ENCODE measurements at regions not wholly inside any gene's neighbourhood (a gene's known extent, or its start where the extent isn't known, plus 50 kb on each side); places are given as distances from the start of the nearest gene placed in this dataset.

DNA sequence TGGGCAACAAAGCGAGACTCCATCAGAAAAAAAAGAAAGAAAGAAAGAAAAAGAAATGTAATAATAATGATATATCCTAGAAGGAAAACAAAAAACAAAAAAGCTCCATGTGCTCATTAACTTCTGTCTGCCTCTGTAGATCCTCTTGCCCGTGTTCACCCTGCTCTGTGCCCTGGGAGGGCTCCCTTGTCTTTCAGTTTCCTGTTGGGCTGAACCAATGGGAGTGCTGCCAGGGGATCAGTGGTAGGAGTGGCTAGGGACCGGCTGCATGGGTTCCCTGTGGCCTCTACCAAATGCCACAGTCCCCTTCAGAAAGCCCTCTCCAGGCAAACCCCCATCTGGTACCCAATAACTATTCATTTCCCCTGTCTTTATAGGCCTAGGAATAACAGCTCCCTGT, 51.8 kb upstream of the PARD3 start:
- TF ChIP-seq, protein P1, sequence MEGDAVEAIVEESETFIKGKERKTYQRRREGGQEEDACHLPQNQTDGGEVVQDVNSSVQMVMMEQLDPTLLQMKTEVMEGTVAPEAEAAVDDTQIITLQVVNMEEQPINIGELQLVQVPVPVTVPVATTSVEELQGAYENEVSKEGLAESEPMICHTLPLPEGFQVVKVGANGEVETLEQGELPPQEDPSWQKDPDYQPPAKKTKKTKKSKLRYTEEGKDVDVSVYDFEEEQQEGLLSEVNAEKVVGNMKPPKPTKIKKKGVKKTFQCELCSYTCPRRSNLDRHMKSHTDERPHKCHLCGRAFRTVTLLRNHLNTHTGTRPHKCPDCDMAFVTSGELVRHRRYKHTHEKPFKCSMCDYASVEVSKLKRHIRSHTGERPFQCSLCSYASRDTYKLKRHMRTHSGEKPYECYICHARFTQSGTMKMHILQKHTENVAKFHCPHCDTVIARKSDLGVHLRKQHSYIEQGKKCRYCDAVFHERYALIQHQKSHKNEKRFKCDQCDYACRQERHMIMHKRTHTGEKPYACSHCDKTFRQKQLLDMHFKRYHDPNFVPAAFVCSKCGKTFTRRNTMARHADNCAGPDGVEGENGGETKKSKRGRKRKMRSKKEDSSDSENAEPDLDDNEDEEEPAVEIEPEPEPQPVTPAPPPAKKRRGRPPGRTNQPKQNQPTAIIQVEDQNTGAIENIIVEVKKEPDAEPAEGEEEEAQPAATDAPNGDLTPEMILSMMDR (IDR thresholded peaks at IDR 0.05 in 4 of 5, conservative IDR thresholded peaks at IDR 0.05 in 1 of 5): no peak
- no peak for TF ChIP-seq POLR2A (IDR thresholded peaks at IDR 0.05)
